ENCODE measurements at regions not wholly inside any gene's neighbourhood (a gene's known extent, or its start where the extent isn't known, plus 50 kb on each side); places are given as distances from the start of the nearest gene placed in this dataset.

DNA sequence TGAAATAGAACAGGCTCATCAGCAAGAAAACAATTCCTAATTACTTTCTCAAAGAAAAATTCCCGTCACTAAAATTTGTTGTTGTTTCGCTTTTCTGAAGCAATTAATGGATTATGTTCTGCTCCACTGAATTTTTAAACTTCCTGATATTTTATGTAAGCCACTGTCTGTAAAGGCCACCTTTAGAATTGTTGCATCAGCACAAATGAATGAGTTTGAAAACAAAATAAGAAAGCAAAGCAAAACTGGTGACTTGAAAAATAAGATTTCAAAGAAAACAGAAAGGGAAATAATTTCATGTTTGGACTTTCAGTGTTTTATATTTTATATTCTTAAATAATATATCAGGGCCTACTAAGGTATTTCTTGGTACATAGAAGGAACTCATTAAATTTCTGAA is 636.3 kb upstream of the TYRP1 start:
- TF ChIP-seq, protein P1, sequence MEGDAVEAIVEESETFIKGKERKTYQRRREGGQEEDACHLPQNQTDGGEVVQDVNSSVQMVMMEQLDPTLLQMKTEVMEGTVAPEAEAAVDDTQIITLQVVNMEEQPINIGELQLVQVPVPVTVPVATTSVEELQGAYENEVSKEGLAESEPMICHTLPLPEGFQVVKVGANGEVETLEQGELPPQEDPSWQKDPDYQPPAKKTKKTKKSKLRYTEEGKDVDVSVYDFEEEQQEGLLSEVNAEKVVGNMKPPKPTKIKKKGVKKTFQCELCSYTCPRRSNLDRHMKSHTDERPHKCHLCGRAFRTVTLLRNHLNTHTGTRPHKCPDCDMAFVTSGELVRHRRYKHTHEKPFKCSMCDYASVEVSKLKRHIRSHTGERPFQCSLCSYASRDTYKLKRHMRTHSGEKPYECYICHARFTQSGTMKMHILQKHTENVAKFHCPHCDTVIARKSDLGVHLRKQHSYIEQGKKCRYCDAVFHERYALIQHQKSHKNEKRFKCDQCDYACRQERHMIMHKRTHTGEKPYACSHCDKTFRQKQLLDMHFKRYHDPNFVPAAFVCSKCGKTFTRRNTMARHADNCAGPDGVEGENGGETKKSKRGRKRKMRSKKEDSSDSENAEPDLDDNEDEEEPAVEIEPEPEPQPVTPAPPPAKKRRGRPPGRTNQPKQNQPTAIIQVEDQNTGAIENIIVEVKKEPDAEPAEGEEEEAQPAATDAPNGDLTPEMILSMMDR (IDR thresholded peaks at IDR 0.05) = no peak
- no peak overlapping the region for H3K27ac Mint-ChIP-seq (ENCODE audit: unreplicated experiment)

DNA sequence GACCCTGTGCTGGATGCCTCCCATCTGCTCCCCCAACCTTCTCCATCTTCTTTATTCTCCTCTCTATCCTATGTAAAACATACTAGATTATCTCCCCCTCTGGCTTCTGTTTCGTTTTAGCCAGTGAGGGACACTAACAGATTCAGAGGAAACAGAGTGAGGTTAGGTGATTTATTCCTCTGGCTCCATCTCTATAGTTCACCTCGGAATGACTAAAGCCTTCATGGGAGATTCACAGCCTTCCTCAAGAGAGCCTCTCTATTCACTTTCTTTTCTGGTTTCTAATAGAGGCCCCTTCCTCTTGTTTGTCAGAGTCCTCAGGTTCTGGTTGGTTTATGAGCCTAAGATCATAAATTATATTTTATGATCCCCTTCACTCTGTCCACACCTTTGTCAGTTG is 633.1 kb upstream of the TYRP1 start:
- H3K27me3 Mint-ChIP-seq (ENCODE audit: low read depth) = peaks cover 2% of the 10 kb centered on the region
- H3K9me3 Mint-ChIP-seq (ENCODE audit: low read depth) = peaks cover 9% of the 10 kb centered on the region
- no peak overlapping the region for H3K27ac Mint-ChIP-seq (ENCODE audit: unreplicated experiment)
- no peaks in the 10 kb centered on the region for H3K4me1 Mint-ChIP-seq (ENCODE audit: low read depth)
- DNase-seq (ENCODE audit: low spot score) = no peak
- TF ChIP-seq, protein P1 (IDR thresholded peaks at IDR 0.05) = no peak
- H3K4me3 Mint-ChIP-seq (ENCODE audit: unreplicated experiment) = no peak overlapping the region
- no peaks in the 10 kb centered on the region for H3K36me3 Mint-ChIP-seq (ENCODE audit: low read depth)

More for the DNA sequence above, 636.3 kb upstream of the TYRP1 start:
- peaks cover 30% of the 10 kb centered on the region for H3K9me3 Mint-ChIP-seq (ENCODE audit: low read depth)
- DNase-seq (ENCODE audit: low spot score) = no peak
- peaks cover 2% of the 10 kb centered on the region for H3K27me3 Mint-ChIP-seq (ENCODE audit: low read depth)
- no peaks in the 10 kb centered on the region for H3K36me3 Mint-ChIP-seq (ENCODE audit: low read depth)
- H3K4me1 Mint-ChIP-seq (ENCODE audit: low read depth) = no peaks in the 10 kb centered on the region
- no peak overlapping the region for H3K4me3 Mint-ChIP-seq (ENCODE audit: unreplicated experiment)

DNA sequence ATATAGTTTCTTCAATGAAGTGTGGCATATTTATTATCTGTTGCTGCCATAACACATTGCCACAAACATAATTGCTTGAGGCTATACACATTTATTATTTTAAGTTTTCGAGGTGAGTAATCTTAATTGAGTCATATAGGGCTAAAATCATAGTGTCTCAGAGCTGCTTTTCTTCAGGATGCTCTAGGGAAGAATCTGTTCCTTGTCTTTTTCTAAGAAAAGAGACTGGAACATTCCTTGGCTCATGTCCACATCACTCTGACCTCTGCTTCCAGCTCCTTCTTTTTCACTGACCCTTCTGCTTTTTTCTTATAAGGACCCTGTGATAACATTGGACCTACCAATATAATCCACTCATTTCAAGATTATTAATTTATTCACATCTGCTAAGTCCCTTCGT is 632.4 kb upstream of the TYRP1 start:
- TF ChIP-seq, protein P1 (IDR thresholded peaks at IDR 0.05) = no peak
- Mint-ChIP-seq H3K4me3 (ENCODE audit: unreplicated experiment) (no peak overlapping the region), H3K9me3 (ENCODE audit: low read depth) (peaks cover 8% of the 10 kb centered on the region), H3K27ac (ENCODE audit: unreplicated experiment) (no peak overlapping the region), H3K36me3 (ENCODE audit: low read depth) (no peaks in the 10 kb centered on the region), H3K27me3 (ENCODE audit: low read depth) (peaks cover 2% of the 10 kb centered on the region), H3K4me1 (ENCODE audit: low read depth) (no peaks in the 10 kb centered on the region)
- no peak for DNase-seq (ENCODE audit: low spot score)

DNA sequence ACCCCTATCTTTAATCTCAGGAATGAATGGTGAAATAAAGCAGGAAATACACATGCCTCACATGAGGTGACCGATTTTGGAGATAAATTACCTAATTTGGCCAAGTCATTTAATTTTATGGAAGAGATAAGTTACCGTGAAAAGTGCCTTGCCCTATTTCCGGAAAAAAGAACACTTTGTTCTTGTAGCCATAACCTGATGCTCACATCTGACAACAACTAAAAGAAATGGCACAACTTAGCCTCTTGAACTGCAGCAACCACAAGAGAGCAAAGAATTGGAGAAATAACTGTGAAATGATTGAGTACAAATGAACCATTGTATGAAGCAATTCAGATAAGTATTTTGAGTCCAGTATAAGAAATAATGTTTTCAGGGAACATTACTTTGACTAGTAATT is 628.1 kb upstream of the TYRP1 start:
- DNase-seq (ENCODE audit: low spot score) = no peak
- Mint-ChIP-seq H3K4me3 (ENCODE audit: unreplicated experiment) (no peak overlapping the region), H3K36me3 (ENCODE audit: low read depth) (no peaks in the 10 kb centered on the region), H3K9me3 (ENCODE audit: low read depth) (peaks cover 3% of the 10 kb centered on the region), H3K27me3 (ENCODE audit: low read depth) (peaks cover 2% of the 10 kb centered on the region), H3K4me1 (ENCODE audit: low read depth) (no peaks in the 10 kb centered on the region), H3K27ac (ENCODE audit: unreplicated experiment) (no peak overlapping the region)
- TF ChIP-seq, protein P1 (IDR thresholded peaks at IDR 0.05) = no peak

DNA sequence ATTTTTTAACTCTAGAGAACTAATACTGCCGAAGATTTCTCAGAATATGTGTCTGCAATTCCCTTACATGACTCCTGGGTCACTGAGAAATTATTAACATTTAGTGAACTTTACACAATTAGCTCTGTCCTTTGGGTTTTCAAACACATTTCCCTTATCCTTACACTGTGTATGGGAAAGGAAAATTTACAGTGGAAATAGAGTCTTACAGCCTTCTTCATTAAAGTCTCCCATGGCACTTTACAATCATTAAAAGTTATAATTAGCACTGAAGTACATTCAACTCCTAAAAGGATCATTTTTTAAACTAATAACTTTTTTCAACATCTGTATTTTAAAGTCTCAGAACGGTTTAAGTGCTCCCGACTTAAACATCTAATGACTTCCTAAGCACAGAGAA is 627.5 kb upstream of the TYRP1 start:
- Mint-ChIP-seq H3K27ac (ENCODE audit: unreplicated experiment) (no peak overlapping the region), H3K4me3 (ENCODE audit: unreplicated experiment) (no peak overlapping the region), H3K4me1 (ENCODE audit: low read depth) (no peaks in the 10 kb centered on the region), H3K9me3 (ENCODE audit: low read depth) (peaks cover 3% of the 10 kb centered on the region), H3K27me3 (ENCODE audit: low read depth) (peaks cover 2% of the 10 kb centered on the region), H3K36me3 (ENCODE audit: low read depth) (no peaks in the 10 kb centered on the region)
- TF ChIP-seq, protein P1 (IDR thresholded peaks at IDR 0.05) = no peak
- DNase-seq (ENCODE audit: low spot score) = no peak

Measured in chondrocyte (in vitro differentiated cells).